GM19324 (cell line): ENCODE measurements at regions not wholly inside any gene's neighbourhood (a gene's known extent, or its start where the extent isn't known, plus 50 kb on each side); places are given as distances from the start of the nearest gene placed in this dataset.

Experiments used
- ATAC-seq: cut with Tn5 transposase; IDR thresholded peaks from one replicate; pipeline ENCODE4 v1.9.1; 2021; ENCODE audit warnings: mild to moderate bottlenecking, moderate library complexity; ENCODE audit not compliant: unreplicated experiment, low FRiP score

DNA sequence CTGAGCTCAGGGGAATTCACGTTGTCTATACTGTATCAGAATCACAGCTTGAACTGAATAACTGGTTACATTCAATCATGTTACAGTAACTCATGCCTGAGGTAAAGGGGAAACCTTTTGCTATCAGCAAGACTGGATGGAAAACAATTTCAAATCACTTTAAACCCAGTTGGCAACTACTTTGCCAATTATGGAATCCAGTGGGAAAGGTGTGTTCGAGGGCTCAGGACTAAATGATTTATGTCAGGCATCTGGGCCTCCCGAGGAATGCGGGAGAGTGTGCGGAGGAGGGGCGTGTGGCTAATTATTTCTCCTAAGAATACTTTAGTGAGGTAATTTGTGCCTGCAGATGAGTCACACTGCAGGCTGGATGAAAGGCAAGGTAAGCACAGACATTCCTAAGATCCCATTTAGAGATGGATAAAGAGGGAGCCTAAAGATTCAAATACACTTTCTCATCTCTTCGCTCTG, 100.1 kb downstream of the HRH4 start:
- ATAC-seq: no peak

DNA sequence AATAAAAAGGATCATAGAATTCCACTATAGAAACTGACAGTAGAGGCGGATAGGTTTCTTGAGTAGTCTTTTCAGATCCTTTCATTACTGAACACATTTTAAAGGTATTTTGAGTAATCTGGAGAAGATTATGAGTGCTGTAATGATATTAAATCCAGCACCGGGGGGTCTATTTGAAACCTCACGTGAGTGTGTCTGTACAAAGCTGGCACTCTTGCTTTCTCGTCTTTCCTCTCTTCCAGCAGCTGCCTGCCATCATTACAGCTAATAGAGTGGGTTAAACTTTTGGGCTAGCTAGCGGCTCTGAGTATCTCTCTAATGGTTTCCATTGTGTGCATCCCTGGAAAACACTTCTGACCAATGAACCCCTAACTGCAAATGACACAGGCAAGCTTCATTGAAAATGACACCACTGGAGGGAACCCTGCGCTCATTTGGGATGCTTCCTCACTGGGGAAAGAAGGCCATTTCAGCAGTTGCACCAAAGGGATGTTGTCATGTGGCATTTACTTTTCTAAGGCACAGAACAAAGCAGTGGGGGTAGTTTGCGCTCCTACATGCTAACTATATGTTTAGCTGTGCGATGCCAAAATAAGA, 101.0 kb downstream of the HRH4 start:
- ATAC-seq: no peak

GRCh38 chr18:24567199-24567598, 106.8 kb downstream of the HRH4 start:
- no peak for ATAC-seq

GRCh38 chr18:24570716-24571115, 110.3 kb downstream of the HRH4 start:
- no peak for ATAC-seq

DNA sequence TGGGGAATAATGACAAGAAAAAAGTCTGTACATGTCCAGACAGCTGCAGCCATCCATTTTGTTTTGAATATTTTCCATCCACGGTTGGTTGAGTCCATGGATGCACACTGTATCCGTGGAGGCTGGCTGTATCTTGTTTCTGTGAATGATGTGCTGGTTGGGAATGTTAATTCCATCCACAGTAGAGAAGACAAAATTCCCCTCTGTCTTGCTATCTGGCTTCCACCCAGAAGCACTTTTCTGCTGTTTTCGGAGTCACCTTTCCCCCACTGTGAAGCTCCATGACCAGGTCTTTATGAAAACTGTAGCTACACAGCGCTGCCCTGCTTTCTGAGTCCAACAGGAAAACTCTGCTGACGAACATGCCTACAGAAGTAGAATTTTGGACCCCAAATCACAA, 122.3 kb downstream of the HRH4 start:
- no peak for ATAC-seq

- no peak for ATAC-seq
Observed at GRCh38 chr18:24584205-24584604, 123.8 kb downstream of the HRH4 start.

- no peak for ATAC-seq
Observed at GRCh38 chr18:24584813-24585212, 124.4 kb downstream of the HRH4 start.

- ATAC-seq: no peak
Observed at GRCh38 chr18:24585996-24586566, 125.6 kb downstream of the HRH4 start.

DNA sequence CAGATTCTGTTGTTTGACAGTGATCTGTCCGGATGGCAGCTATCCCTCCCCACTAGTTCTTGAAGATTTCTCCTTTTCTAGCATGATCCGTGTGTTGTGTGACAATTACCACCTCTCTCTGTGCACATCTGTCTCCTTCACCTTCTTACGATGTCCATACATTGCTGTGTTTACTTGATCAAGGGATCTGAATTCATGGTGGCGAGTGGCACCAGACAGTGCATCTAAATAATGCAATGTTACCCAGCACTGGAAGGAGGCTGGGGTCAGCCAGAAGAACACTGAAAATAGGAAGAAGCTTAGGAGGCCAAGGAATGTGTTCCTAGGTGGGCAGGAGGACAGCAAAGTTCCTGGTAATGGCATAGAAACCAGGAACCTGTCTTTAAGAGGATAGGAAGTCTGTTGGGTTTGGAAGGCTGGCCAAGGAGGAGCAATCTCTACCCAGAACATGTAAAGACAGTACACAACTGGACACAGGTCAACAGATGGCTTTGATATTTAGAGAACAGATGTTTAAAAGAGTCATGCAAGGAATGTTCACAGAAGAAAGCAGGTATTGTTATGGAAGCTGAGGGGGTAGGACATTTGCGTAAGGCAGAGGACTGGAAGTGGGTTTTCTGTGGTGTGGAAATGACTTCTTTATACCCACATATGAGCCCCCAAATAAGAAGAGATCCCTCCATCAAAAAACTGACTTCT, 126.4 kb downstream of the HRH4 start:
- no peak for ATAC-seq

DNA sequence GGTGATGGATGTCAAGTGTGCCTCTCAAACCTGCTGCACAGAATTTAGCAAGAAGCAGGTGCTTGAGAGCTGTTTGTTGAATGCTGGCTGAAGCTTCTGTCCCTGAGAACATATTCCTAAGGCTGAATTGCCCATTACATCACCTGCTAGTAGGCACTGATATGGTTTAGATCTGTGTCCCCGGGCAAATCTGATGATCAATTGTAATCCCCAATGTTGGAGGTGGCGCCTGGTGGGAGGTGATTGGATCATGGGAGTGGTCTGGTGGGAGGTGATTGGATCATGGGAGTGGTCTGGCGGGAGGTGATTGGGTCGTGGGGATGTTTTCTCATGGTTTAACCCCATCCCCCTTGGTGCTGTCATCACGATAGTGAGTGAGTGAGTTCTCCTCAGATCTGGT, 128.0 kb downstream of the HRH4 start:
- ATAC-seq: no peak

- no peak for ATAC-seq
Observed at GRCh38 chr18:24590946-24591345, 130.5 kb downstream of the HRH4 start.

DNA sequence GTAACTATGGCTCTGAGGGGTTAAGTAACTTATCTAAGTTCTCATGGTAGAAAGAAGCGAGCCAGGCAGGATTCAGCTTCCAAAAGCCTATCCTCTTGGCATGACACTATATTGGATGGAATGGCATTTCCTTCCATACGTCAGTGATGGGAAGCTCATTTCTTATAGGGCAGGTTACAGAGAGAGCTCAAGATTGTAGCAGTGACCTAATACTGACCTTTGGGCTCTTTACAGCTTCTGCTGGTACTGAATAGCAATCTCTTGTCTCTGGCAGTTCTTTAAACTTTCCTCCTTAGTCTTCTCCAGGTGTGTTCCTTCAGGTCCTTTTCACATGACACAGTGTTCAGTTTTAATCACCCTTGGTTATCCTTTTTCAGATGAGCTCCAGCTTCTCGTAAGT, 133.0 kb downstream of the HRH4 start:
- ATAC-seq: no peak

DNA sequence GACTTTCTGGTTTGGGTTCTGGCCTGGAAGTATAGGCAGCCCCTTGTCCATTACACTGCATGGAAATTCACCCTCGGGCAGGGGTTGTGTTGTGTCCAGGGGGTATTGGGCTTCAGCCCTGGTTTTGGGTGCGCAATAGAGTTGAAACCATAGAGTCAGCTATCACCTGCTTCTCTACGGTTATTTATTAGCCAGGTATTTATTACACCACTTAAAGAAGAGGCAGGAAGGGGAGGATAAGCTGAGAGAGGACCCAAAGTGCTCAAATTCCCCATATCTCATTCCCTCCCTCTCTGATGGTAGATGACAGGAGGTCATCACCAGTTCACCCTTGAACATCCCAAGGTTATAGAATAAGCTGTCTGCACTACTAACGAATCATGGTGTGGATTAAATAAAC, 133.4 kb downstream of the HRH4 start:
- ATAC-seq: no peak

- no peak for ATAC-seq
Observed at GRCh38 chr18:24595561-24596031, 135.2 kb downstream of the HRH4 start.

DNA sequence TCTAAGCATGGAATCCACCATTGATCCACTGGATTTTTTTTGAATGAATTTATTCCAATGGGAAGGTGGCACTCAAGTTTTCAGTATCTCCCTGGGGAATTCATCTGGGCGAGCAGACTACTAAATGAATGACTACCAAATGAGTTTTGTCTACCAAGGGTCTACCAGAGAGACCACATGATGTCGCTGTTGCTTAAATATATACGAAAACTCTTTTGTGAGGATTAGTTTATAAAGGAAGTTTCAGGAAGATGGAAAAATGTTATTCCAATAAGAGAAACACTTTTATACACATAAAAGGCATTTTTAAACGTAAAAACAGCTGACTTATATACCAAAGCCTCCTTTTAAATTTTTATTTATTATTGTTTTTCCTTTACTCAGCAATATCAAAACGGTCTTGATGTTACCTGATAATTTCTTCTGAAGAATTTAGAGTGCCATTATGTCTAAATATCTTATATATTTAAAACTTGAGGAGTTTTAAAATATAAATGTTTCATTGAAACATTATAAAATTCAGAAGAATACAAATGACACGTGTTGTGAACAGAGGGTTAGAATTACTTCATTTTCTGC, 139.7 kb downstream of the HRH4 start:
- ATAC-seq: no peak

- ATAC-seq: no peak
Observed at GRCh38 chr18:24601585-24601984, 141.1 kb downstream of the HRH4 start.

GRCh38 chr18:24602201-24602600, 141.8 kb downstream of the HRH4 start:
- ATAC-seq: no peak

DNA sequence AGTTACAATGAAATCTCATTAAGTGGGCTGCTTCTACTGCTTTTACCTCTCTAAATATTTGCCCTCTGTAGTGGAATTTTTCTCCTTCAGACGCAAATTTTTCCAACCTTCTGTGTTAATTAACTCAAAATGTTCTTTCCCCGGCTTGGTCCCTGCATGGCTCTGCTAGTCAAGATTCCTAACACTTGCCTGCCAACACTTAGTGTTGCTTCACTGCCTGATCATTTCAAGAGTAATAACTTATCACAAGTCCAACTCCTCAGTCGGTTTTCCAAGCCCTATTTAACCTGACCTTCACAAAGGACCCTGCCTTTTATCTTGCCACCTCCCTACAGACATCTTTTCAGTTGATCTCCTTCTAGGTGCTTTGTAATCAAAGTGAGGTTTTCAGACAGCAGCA, 142.7 kb downstream of the HRH4 start:
- ATAC-seq: no peak

DNA sequence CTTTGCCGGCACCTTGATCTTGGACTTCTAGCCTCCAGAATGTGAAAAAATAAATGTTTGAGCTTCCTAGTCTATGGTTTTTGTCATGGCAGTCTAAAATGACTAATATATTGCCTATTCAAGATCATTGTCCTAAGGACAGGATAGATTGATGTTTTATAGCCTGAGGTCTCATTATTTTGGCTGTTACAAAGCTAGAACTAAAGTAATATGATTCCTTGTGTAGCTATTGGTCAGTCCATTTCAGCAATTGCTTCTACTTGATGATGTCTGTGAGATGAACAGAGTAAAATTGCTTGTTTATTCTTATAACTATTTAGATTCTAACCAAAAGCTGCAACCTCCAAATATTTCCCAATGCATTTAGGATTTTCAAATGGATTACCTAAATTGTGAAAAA, 145.0 kb downstream of the HRH4 start:
- ATAC-seq: no peak

- no peak for ATAC-seq
Observed at GRCh38 chr18:24609254-24609653, 148.8 kb downstream of the HRH4 start.

- ATAC-seq: no peak
Observed at GRCh38 chr18:24611075-24611474, 150.6 kb downstream of the HRH4 start.
